HG02938 (cell line): ENCODE measurements at regions not wholly inside any gene's neighbourhood (a gene's known extent, or its start where the extent isn't known, plus 50 kb on each side); places are given as distances from the start of the nearest gene placed in this dataset.
A peak's percentile ranks its signal among the peaks of the same experiment; 100 is the strongest.
"Not testable (repeated sequence)": the region's sequence is repeated elsewhere in the genome, so short reads cannot be mapped to it uniquely, and the experiment has no call there.

Source experiments
- ATAC-seq: cut with Tn5 transposase; IDR thresholded peaks from one replicate; pipeline ENCODE4 v1.9.1; 2021; ENCODE audit warnings: mild to moderate bottlenecking, moderate library complexity; ENCODE audit not compliant: unreplicated experiment

DNA sequence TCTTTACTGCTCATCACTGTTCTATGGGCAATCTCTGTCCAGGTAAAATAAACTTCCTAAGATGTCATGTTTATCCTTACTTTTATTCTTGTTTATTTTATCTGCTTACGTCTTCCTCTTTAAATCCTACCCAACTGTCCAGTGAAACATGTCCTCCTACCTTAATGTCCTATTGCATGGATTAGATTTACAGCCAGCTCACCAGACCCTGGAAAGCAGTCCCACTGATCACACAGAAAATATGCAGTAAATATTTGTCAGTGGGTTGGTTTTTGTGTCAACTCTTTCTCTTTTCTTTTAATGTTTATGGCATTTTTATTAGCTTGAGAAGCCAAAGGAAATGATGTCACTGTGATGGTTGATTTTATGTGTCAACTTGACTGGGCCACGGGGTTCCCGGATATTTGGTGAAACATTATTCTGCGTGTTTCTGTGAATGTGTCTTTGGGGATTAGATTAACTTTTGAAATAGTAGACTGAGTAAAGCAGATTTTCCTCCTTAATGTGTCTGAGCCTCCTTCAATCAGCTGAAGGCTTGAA lies 258.3 kb downstream of the SRGAP2C start:
- no peak for ATAC-seq

DNA sequence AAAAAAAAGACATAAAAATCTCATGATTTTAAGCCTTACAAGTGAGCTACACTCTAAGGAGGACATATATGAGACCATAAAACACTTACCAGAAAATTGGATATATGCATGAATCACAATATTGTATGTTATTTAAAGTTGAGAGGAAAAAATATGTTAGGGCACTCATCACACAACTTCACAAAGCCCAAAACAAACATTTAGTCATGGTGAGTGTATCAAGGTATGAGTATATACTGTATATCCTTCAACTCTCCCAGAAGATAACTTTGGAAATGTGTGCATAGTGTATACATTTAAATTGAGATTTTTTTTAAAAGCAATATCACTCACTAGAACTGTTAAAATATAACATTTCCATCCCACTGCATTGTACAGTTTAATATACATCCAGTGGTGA lies 259.3 kb downstream of the SRGAP2C start:
- ATAC-seq, result no peak

DNA sequence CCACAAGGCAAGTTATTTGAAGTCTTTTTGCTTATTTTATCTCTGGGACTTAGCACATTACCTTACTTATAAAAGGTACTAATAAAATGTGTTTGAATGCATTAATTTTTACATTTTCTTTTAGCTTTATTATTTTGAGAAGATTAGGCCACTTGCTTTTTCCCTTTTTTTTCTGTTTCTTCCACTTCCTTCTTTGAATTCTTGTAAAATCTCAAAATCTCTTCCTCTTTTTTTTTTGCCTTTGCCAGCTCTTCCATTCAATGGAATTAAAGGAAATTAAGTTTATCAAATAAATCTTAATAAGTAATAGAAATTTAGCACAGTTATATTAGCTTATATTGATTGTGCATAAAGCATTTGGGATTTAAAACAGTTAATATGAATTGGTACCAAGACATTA lies 260.9 kb downstream of the SRGAP2C start:
- ATAC-seq, result no peak

DNA sequence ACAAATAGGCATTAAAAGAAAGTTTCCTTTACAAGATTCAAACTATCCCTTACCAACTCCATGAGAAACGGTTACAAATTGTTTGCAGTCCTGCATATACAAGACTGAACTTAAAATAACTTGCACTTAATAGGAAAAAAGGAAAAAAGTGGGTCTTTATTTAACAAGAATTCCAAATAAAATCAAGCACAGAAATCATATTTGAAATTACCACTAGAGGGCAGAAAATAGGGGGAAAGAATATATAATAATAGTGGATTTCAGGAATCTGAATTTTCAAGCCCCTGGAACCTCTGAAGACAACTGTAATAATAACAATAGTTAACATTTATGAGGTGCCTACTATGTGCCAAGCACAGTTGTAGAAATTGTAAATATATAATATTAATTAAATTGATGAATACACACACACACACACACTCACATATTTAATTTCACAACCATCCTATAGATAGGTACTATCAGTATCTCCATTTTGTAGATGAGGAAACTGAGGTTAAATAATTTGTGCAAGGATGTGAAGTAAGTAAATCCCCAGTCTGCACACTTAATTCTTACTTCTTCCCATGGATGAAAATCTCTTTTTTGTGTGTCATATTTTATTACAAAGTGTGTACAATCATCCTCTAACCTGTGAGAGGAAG lies 262.6 kb downstream of the SRGAP2C start:
- ATAC-seq, result not testable (repeated sequence)

DNA sequence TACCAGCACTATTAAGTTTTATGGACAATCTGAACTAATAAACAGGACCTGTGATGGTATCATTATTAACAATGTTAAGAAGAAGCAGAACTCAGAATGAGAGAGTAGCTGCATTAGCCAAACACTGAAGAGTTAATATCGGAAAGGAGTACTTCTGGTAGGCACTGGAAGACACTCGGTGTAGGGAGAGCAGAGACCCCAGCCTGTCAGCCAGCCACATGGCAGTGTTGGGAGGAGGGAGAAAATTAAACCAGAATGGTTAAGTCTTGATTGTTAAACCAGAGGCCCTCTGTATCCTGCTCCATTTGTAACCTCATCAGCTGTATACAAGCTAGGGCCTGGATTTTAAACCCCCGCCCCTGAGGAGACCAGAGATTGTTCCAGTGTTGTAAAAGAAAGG lies 263.3 kb downstream of the SRGAP2C start:
- not testable (repeated sequence) for ATAC-seq

DNA sequence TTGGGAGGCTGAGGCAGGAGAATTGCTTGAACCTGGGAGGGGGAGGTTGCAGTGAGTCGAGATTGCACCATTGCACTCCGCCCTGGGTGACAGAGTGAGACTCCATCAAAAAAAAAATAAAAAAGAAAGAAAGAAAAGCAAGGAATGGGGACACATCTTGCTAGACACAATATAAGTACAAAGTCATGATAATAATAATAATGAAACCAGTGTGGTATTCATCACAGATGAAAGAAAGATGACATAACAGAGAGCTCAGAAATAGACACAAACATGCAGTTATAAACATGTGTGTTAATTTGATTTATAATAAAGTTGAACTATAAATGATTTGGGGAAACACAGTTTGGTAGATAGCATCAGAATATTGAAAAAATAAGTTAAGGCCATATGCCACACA lies 264.1 kb downstream of the SRGAP2C start:
- no peak for ATAC-seq

DNA sequence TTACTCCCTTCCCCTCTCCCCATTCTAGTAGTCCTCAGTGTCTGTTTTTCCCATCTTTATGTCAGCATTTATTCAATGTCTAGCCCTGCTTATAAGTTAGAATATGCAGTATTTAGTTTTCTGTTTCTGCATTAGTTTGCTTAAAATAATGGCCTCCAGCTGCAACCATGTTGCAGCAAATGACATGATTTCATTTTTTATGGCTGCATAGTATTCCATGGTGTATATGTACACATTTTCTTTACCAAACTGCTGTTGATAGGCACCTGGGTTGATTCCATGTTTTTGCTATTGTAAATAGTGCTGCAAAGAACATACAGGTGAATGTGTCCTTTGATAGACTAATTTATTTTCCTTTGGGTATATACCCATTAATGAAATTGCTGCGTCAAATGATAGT lies 267.7 kb downstream of the SRGAP2C start:
- ATAC-seq, result no peak

DNA sequence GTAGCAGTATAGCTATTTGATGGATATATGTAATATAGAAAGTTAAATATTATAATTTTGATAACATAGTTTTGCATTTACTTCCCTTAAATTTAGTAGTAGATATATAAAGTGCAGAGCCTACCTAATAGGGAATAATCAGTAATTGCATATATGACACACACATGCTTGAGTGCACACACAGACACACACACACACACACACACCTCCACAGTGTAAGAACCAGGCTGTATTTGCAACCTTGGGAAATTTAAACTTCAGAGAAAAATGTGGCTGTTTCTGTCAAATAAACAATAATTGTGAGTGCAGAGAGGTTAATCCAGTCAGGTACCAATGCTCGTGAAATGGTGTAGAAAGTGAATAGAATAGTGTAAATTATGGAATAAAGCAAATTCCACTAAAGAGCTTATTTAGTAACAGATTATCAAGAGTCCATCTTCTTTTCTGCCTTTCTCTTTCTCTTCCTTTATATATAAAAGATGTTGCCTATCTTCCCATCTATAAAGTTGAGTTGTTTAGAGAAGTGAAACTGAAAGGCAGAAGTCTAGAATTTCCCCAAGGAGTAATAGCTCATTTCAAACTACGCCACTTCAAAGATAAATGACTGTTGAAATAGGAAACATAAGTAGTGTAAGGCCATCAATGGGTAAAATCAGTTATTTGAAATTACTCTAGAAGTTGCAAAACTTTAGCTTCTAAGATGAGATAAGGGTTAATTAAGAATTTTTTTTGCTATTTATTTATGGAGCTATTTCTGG lies 273.7 kb downstream of the SRGAP2C start:
- ATAC-seq, result peak; percentile 98

DNA sequence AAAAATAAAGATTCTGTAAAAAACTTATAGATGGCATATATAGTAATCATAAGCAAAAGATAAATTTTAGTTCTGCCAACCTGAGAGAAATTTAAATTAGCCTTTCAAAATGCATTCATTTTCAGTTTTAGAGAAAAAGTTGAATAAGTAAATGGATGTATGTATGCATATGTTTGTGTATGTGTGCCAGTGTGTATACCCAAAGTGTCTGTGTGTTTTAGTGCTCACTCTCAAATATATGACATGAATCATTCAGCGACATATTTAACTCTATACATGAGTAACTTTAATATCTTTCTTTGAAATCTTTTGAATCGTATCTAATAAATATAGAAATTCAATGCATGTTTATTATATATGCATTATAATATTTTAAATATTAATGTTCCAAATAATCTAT lies 274.5 kb downstream of the SRGAP2C start:
- ATAC-seq, result no peak

DNA sequence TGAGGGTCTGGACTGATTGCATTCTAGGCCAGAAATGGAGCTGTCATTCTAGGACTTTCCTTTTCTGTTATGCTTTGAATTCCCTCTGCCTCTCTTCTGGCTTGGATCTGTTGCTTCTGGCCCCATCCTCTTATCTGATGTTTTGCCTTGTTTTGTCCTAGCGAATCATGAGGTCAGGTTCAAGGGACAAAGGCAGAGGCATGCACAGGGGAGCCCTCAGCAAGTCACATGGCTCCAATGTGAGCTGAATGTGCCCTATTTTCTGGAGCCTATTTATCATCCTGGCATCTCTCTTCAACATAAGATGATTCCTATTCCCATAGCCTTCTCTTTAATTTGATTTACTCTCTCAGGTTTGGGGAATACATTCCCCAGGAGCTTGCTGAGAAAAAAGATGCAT lies 284.6 kb downstream of the SRGAP2C start:
- not testable (repeated sequence) for ATAC-seq

DNA sequence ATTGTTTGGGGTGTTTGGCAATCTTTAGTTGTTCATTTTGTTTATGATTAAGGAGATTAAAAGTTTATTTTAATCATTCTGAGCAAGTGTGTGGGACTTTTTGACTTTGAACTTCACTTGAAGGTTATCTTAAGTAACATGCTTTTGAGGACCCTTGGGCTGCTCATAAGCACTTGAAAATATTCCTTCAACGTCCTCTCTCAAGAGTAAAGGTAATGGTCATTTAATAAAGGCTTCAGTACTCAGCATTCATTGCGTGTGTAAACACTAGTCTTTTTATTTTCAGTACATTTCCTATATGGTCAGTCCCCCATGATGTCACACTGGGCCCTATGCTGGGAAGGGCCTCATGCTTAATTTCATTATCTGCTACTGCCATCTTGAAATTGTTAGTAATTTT lies 285.6 kb downstream of the SRGAP2C start:
- ATAC-seq, result not testable (repeated sequence)

DNA sequence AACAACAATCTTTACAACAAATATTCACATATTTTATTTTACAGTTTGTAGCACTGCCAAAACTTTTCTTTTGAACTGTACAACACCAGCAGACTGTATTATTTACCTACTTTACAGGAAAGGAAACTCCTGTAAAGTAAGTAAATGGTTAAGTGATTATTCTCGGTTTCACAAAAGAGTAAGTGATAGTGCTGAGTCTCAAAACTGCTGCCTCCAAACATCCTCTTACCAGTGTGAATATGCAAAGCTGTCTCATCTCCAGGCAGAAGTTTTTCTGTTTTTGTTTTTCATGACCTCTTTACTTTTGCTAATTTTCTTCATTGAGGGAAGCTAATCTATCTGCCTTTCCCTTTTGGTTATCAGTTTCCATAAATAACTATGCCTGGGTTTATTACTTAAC lies 286.7 kb downstream of the SRGAP2C start:
- peak; percentile 100 for ATAC-seq

DNA sequence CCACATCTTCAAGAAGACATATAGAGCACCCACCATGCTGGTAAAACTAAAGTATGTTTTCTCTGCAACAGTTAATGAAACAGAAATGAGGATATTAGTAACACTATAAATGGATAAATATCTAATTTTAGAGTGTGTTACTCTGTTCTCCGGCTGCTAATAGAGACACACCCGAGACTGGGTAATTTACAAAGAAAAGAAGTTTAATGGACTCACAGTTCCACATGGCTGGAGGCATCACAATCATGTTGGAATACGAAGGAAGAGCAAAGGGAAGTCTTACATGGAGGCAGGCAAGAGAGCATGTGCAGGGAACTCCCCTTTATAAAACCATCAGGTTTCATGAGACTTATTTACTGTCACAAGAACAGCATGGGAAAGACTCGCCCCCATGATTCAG lies 287.2 kb downstream of the SRGAP2C start:
- ATAC-seq, result no peak

DNA sequence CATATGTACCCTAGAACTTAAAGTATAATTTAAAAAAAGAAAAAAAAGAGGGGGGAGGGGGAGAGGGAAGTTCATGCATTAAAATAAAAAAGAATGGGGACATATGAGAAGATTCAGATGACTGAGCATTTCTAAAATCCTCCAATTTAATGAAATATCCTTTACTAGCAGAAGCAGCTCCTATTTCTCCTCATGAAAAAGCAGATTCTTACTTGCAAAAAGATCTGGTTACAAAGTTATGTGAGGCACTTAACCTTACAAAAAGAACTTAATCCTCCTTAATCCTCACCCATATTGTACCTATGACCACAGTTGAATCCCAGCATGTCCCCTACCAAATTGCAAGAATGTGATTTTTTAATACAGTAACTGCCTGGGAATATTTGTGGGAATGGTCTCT lies 298.5 kb downstream of the SRGAP2C start:
- no peak for ATAC-seq

DNA sequence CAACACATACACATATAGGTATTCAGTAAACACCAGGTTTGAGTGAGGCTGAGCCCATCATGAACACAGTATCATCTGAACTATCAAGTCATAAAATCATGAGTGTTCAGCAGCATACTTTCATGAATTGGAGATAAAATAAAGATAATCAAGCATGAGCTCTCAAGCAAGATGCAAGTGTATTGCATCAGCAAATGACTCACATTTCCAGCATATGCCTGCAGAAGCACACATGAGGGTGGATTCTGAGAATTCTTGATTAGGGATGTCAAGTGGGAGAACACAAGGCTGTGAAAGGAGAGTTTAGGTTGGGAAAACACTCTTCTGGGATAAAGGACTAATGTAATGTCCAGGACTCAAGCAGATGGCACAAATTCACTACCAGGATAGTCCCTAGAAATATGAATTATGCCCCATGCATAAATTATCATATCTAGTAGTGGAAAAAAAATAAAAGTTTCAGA lies 299.2 kb downstream of the SRGAP2C start:
- no peak for ATAC-seq

DNA sequence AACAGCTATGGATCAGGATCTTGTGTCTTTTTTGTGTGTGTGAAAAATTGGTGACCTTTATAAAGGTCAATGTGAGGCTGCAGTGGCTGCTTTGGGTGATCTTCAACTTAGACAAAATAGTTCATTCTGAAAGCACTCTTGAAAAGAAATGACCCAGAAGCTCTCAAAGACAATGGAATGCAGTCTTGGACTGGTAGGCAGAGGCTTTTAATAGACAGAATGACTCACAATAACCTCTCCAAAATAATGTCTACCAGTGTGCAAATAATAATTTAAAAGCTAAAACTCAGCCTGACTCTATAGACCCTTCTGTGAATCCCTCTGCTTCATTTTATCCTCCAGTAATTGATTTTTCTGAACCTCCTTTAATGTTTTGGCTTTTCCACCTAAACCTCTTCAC lies 310.0 kb downstream of the SRGAP2C start:
- ATAC-seq, result not testable (repeated sequence)

DNA sequence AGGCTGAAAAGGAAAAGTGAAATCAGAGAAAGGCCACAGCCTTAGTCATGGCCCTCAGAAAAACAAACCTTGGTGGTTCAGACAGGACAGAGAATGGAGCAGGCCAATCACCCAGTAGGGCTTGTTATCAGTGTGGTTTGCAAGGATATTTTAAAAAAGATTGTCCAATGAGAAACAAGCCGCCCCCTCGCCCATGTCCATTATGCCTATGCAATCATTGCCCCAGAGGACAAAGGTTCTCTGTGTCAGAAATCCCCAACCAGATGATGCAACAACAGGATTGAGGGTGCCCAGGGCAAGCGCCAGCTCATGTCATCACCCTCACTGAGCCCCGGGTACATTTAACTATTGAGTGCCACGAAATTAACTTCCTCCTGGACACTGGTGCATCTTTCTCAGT lies 326.7 kb downstream of the SRGAP2C start:
- ATAC-seq, result not testable (repeated sequence)

DNA sequence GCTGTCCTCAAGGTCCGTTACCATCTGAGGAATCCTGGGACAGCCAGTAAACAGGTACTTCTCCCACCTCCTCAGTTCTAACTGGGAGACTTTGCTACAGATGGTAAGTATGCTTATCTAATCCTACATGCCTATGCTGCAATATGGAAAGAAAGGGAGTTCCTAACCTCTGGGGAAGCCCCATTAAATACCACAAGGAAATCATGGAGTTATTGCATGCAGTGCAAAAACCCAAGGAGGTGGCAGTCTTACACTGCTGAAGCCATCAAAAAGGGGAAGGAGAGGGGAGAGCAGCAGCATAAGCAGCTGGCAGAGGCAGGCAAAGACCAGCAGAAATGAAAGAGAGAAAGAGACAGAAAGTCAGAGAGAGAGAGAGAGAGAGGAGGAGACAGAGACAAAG lies 327.1 kb downstream of the SRGAP2C start:
- not testable (repeated sequence) for ATAC-seq

DNA sequence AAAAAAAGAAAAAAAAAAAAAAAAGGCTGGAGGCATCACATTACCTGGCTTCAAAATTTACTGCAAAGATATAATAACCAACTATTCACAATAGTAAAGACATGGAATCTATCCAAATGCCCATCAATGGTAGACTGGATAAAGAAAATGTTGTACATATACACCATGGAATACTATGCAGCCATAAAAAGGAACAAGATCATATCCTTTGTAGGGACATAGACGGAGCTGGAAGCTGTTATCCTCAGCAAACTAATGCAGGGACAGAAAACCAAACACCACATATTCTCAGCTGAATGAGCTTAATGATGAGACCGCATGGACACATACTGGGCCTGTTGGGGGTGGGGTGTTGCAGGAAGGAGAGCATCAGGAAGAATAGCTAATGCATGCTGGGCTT lies 330.5 kb downstream of the SRGAP2C start:
- no peak for ATAC-seq

DNA sequence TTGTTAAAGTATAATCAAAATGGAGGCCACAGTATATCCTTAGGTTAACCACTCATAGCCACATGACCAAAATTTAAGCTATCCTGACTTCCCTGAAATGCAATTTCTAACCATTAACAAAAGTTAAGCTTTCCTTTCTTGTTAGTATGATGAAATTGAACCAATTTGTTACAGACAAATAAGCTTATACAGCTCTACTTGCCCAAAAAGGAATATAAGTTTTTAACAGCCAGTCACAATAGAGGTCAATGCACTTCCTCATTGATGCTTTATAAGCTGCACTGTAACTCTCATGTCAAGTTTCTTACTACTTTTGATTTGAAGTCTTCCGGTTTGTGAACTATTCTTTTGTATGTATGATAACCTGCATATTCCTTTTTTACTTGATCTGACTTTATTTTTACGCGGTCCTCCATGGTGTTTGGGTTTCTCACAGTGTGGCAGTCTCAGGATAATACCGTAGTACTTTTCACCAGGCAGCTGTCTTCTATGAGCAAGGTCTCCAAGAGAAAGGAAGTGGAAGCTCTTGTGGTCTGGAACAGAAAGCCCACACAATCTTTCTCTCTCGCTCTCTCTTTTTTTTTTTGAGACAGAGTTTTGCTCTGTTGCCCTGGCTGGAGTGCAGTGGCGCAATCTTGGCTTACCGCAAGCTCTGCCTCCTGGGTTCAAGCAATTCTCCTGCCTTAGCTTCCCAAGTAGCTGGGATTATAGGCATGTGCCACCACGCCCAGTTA lies 331.6 kb downstream of the SRGAP2C start:
- peak; percentile 87 for ATAC-seq

DNA sequence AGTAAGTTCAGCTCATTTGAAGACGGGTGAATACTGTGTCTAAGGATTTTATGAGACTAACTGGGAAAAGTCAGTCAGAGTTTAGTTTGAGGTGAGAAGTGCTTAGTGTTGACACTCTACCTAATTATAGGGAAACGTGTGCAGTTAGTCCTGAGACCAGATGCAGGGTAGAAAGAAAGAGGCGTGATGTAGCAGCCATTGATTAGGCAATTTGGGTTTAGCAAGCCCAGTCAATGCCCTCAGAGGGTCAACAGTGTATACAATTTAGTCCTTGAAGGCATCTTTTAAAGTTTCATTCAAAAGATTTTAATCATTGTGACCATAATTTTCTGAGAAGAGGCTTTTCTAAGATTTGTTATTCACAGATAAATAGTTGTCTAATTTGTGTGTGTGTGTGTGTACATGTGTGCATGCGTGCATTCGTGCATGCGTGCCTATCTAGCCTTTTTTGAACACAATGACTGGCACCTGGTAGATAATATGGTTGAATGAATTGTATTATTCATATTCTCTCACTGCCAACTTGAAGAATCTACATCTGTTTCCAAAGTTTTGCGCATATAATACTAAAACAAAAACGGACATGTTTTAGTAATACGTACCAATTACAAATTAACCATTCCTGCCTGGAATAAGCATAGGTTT lies 332.9 kb downstream of the SRGAP2C start:
- ATAC-seq, result no peak
